SK-N-SH treated with all-trans-retinoic acid at 6 μM for 48 hours (cell line): ENCODE measurements at regions not wholly inside any gene's neighbourhood (a gene's known extent, or its start where the extent isn't known, plus 50 kb on each side); places are given as distances from the start of the nearest gene placed in this dataset.

ENCODE experiments used
- ATAC-seq: fragments of 200-7000 bp; cut with Tn5 transposase; 3 replicates; pipeline ENCODE4 v1.9.1; 2020; ENCODE audit warnings: mild to moderate bottlenecking, moderate library complexity
- ARNTL ChIP-seq: fragments of 450-650 bp; formaldehyde crosslinking; IDR thresholded peaks from 2 replicates; pipeline ENCODE4 v1.5.0; 2020; ENCODE audit warnings: low read depth, mild to moderate bottlenecking, moderate library complexity, borderline replicate concordance
- BACH2 ChIP-seq: fragments of 250-450 bp; sonication (Bioruptor Pico); IDR thresholded peaks from 2 replicates; pipeline ENCODE4 v1.9.0; 2021; ENCODE audit warnings: mild to moderate bottlenecking, borderline replicate concordance
- CREB5 ChIP-seq: fragments of 250-450 bp; sonication (Bioruptor Pico); IDR thresholded peaks from 2 replicates; pipeline ENCODE4 v1.5.1; 2020; ENCODE audit warnings: low read depth, mild to moderate bottlenecking, moderate library complexity
- CSRNP3 ChIP-seq: fragments of 250-450 bp; sonication (Bioruptor Pico); IDR thresholded peaks from 2 replicates; pipeline ENCODE4 v1.5.1; 2021; ENCODE audit warnings: mild to moderate bottlenecking, moderate library complexity
- ESRRG ChIP-seq: fragments of 250-450 bp; sonication (Bioruptor Pico); IDR thresholded peaks from 2 replicates; pipeline ENCODE4 v1.6.1; 2021; ENCODE audit warnings: mild to moderate bottlenecking
- ISL1 ChIP-seq: fragments of 250-450 bp; sonication (Bioruptor Pico); IDR thresholded peaks from 2 replicates; pipeline ENCODE4 v2.1.2; 2022; ENCODE audit warnings: mild to moderate bottlenecking, moderate library complexity
- OSR1 ChIP-seq: fragments of 250-450 bp; sonication (Bioruptor Pico); IDR thresholded peaks from 2 replicates; pipeline ENCODE4 v1.8.0; 2022; ENCODE audit warnings: moderate library complexity, mild to moderate bottlenecking, inconsistent platforms
- PATZ1 ChIP-seq: fragments of 250-450 bp; sonication (Bioruptor Pico); IDR thresholded peaks from 2 replicates; pipeline ENCODE4 v1.8.0; 2020; ENCODE audit warnings: mild to moderate bottlenecking, moderate library complexity, borderline replicate concordance
- POU6F1 ChIP-seq: fragments of 250-450 bp; sonication (Bioruptor Pico); IDR thresholded peaks from 2 replicates; pipeline ENCODE4 v1.8.0; 2021; ENCODE audit warnings: low read depth, mild to moderate bottlenecking, moderate library complexity, borderline replicate concordance
- PPARA ChIP-seq: fragments of 250-450 bp; sonication (Bioruptor Pico); IDR thresholded peaks from 2 replicates; pipeline ENCODE4 v1.5.0; 2020; ENCODE audit warnings: mild to moderate bottlenecking, borderline replicate concordance
- RARB ChIP-seq: fragments of 250-450 bp; sonication (Bioruptor Pico); IDR thresholded peaks from 2 replicates; pipeline ENCODE4 v1.8.0; 2021; ENCODE audit warnings: mild to moderate bottlenecking, moderate library complexity
- SNAI2 ChIP-seq: fragments of 250-450 bp; sonication (Bioruptor Pico); IDR thresholded peaks from 2 replicates; pipeline ENCODE4 v1.5.0; 2020; ENCODE audit warnings: mild to moderate bottlenecking, moderate library complexity
- TCF4 ChIP-seq: fragments of 250-450 bp; sonication (Bioruptor Pico); IDR thresholded peaks from 2 replicates; pipeline ENCODE4 v1.8.0; 2021; ENCODE audit warnings: mild to moderate bottlenecking, moderate library complexity, borderline replicate concordance
- TSHZ2 ChIP-seq: fragments of 250-450 bp; sonication (Bioruptor Pico); IDR thresholded peaks from 2 replicates; pipeline ENCODE4 v1.5.0; 2020; ENCODE audit warnings: mild to moderate bottlenecking, moderate library complexity
- ZC3H10 ChIP-seq: fragments of 250-450 bp; sonication (Bioruptor Pico); IDR thresholded peaks from 2 replicates; pipeline ENCODE4 v1.5.1; 2021; ENCODE audit warnings: mild to moderate bottlenecking, moderate library complexity
- ZFP3 ChIP-seq: fragments of 250-450 bp; sonication (Bioruptor Pico); IDR thresholded peaks from 2 replicates; pipeline ENCODE4 v1.5.0; 2020; ENCODE audit warnings: mild to moderate bottlenecking, moderate library complexity
- ZFP30 ChIP-seq: fragments of 450-650 bp; formaldehyde crosslinking; IDR thresholded peaks from 2 replicates; pipeline ENCODE4 v1.5.0; 2022; ENCODE audit warnings: mild to moderate bottlenecking, moderate library complexity
- ZNF565 ChIP-seq: fragments of 450-650 bp; formaldehyde crosslinking; conservative IDR thresholded peaks from 2 replicates; pipeline ENCODE4 v1.5.0; 2020; ENCODE audit warnings: low read depth, mild to moderate bottlenecking, moderate library complexity
- ZNF70 ChIP-seq: fragments of 450-650 bp; formaldehyde crosslinking; IDR thresholded peaks from 2 replicates; pipeline ENCODE4 v1.5.0; 2020; ENCODE audit warnings: mild to moderate bottlenecking, moderate library complexity
- ZNF8 ChIP-seq: fragments of 450-650 bp; formaldehyde crosslinking; IDR thresholded peaks from 2 replicates; pipeline ENCODE4 v1.5.0; 2020; ENCODE audit warnings: mild to moderate bottlenecking, moderate library complexity

- TF ChIP-seq ISL1 (CRISPR knock-in tag) (no peak), CREB5 (CRISPR knock-in tag) (no peak), ZFP3 (CRISPR knock-in tag) (no peak), PPARA (no peak), ZNF565 (CRISPR knock-in tag) (no peak), CSRNP3 (CRISPR knock-in tag) (no peak), TCF4 (CRISPR knock-in tag) (no peak), POU6F1 (no peak), ESRRG (CRISPR knock-in tag) (no peak), ZC3H10 (CRISPR knock-in tag) (no peak), SNAI2 (CRISPR knock-in tag) (no peak), RARB (CRISPR knock-in tag) (no peak), TSHZ2 (no peak), ZNF8 (CRISPR knock-in tag) (no peak)
- no peak for ATAC-seq
Observed at GRCh38 chr4:1460967-1461868, 55.0 kb upstream of the NKX1-1 start.

GRCh38 chr4:1459722-1460511 lies 53.7 kb upstream of the NKX1-1 start:
- TF ChIP-seq ZNF565 (CRISPR knock-in tag) (no peak), ZC3H10 (CRISPR knock-in tag) (no peak), ARNTL (no peak), TCF4 (CRISPR knock-in tag) (no peak)
- ATAC-seq = no peak

- ATAC-seq = no peak
- TF ChIP-seq ZNF8 (CRISPR knock-in tag) = no peak
- TF ChIP-seq PPARA = no peak
- TF ChIP-seq ZFP30 = no peak
- no peak for TF ChIP-seq BACH2 (CRISPR knock-in tag)
- no peak for TF ChIP-seq PATZ1 (CRISPR knock-in tag)
- no peak for TF ChIP-seq CREB5 (CRISPR knock-in tag)
- TF ChIP-seq ZNF565 (CRISPR knock-in tag) = no peak
- TF ChIP-seq ISL1 (CRISPR knock-in tag) = no peak
- TF ChIP-seq SNAI2 (CRISPR knock-in tag) = no peak
- no peak for TF ChIP-seq RARB (CRISPR knock-in tag)
- TF ChIP-seq ZC3H10 (CRISPR knock-in tag) = no peak
- TF ChIP-seq ZNF70 = no peak
- no peak for TF ChIP-seq ZFP3 (CRISPR knock-in tag)
- TF ChIP-seq OSR1 (CRISPR knock-in tag) = no peak
- TF ChIP-seq CSRNP3 (CRISPR knock-in tag) = no peak
- TF ChIP-seq ESRRG (CRISPR knock-in tag) = no peak
- TF ChIP-seq TCF4 (CRISPR knock-in tag) = no peak
Observed at GRCh38 chr4:1459081-1459721, 53.0 kb upstream of the NKX1-1 start.
